DND-41 (cell line): ENCODE measurements at regions not wholly inside any gene's neighbourhood (a gene's known extent, or its start where the extent isn't known, plus 50 kb on each side); places are given as distances from the start of the nearest gene placed in this dataset.

Source experiments
- CTCF ChIP-seq: IDR thresholded peaks from 2 replicates; pipeline ENCODE4 v1.5.1; 2012; ENCODE audit warnings: borderline replicate concordance, low read length, moderate library complexity, mild to moderate bottlenecking; ENCODE audit not compliant: poor library complexity, severe bottlenecking; ENCODE audit errors: extremely low read depth
- EZH2 ChIP-seq: IDR thresholded peaks from 3 replicates; pipeline ENCODE4 v1.6.1; 2012; ENCODE audit warnings: borderline replicate concordance, low read depth, mild to moderate bottlenecking, moderate library complexity, low read length, inconsistent platforms; ENCODE audit not compliant: severe bottlenecking

- TF ChIP-seq CTCF (no peak), EZH2 (no peak)
Measured at GRCh38 chr5:147063943-147064342, 170.9 kb upstream of the STK32A start.
